ENCODE measurements at regions not wholly inside any gene's neighbourhood (a gene's known extent, or its start where the extent isn't known, plus 50 kb on each side); places are given as distances from the start of the nearest gene placed in this dataset.

GRCh38 chr9:78857373-78858225 lies 560.7 kb downstream of the PSAT1 start:
- Histone ChIP-seq H3K9me3 (ENCODE audit: low read depth) (no peaks in the 10 kb centered on the region), H3K27me3 (replicated peaks; ENCODE audit: insufficient read depth) (no peaks in the 10 kb centered on the region), H3K9ac (no peak overlapping the region), H3K9me2 (ENCODE audit: insufficient read depth) (no peaks in the 10 kb centered on the region), H3F3A (ENCODE audit: insufficient read depth) (peaks cover 12% of the 10 kb centered on the region), H3K4me1 (ENCODE audit: insufficient read depth) (peaks cover 22% of the 10 kb centered on the region), H3K27ac (no peak overlapping the region), H3K79me2 (ENCODE audit: insufficient read depth) (no peaks in the 10 kb centered on the region), H3K4me2 (ENCODE audit: unreplicated experiment) (no peak overlapping the region), H3K4me3 (no peak overlapping the region), H4K20me1 (ENCODE audit: insufficient read depth) (no peaks in the 10 kb centered on the region), H2AFZ (no peak overlapping the region), H3K36me3 (ENCODE audit: low read depth) (no peaks in the 10 kb centered on the region)
- TF ChIP-seq EZH2phosphoT487 (IDR thresholded peaks at IDR 0.05; ENCODE audit: insufficient read depth, low read depth) (no peak), EZH2 (IDR thresholded peaks at IDR 0.05; ENCODE audit: insufficient read depth, poor library complexity, severe bottlenecking) (no peak)
- in situ Hi-C loops (cut with MboI), result no loop called here
- WGBS, 2 experiments (ENCODE audit: low coverage in 1 of 2, low lambda C conversion rate in 2 of 2, missing lambda C conversion rate in 2 of 2), result 85 to 87% methylated on average over 23 of the region's 23 CpGs
- no peak for DNase-seq

- Histone ChIP-seq H3K4me2 (ENCODE audit: unreplicated experiment) (no peak overlapping the region), H4K20me1 (ENCODE audit: insufficient read depth) (no peaks in the 10 kb centered on the region), H3K27ac (no peak overlapping the region), H3K9me3 (ENCODE audit: low read depth) (no peaks in the 10 kb centered on the region), H3K27me3 (replicated peaks; ENCODE audit: insufficient read depth) (no peaks in the 10 kb centered on the region), H3K4me1 (ENCODE audit: insufficient read depth) (peaks cover 22% of the 10 kb centered on the region), H3K9ac (no peak overlapping the region), H2AFZ (no peak overlapping the region), H3K4me3 (no peak overlapping the region), H3K79me2 (ENCODE audit: insufficient read depth) (no peaks in the 10 kb centered on the region), H3K36me3 (ENCODE audit: low read depth) (no peaks in the 10 kb centered on the region), H3F3A (ENCODE audit: insufficient read depth) (peaks cover 12% of the 10 kb centered on the region), H3K9me2 (ENCODE audit: insufficient read depth) (no peaks in the 10 kb centered on the region)
- 58 to 79% methylated on average over 1 of the region's 1 CpG for WGBS, 2 experiments (ENCODE audit: low coverage in 1 of 2, low lambda C conversion rate in 2 of 2, missing lambda C conversion rate in 2 of 2)
- no peak for TF ChIP-seq EZH2phosphoT487 (IDR thresholded peaks at IDR 0.05; ENCODE audit: insufficient read depth, low read depth)
- TF ChIP-seq EZH2 (IDR thresholded peaks at IDR 0.05; ENCODE audit: insufficient read depth, poor library complexity, severe bottlenecking), result no peak
- in situ Hi-C loops (cut with MboI), result no loop called here
- DNase-seq, result no peak
Measured at GRCh38 chr9:78858266-78858665, 561.3 kb downstream of the PSAT1 start.

DNA sequence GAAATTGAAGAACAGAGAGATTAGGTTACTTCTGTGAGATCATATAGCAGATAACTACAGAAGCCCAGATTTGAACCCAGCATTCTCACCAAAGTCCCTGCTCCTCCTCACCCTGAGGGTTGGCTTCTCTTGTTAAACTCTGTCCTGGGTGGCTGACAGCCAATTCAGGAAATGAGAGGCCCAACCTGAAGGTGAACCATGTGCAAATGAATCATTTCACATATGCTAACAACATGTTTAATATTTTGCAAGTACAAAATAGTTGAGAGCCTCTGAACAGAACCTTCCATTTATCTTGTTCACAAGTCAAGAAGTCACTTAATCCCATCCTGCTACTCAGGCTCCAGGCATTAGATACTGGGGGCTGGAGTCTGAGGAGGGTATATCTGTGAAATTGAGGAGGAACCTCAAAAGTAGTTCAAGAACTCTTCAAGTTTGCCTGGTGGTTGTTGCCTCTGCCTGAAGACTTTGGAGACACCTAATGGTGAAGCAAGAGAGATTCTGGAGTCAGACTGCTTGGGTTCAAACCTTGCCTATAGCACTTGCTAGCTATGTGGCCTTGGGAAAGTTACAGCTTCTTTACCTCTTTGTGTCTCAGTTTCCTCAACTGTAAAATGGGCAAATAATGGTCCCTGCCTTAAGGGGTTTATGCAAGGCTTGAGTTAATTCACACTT lies 564.0 kb downstream of the PSAT1 start:
- Histone ChIP-seq H3K27me3 (replicated peaks; ENCODE audit: insufficient read depth) (no peaks in the 10 kb centered on the region), H2AFZ (no peak overlapping the region), H3K4me3 (no peak overlapping the region), H3K36me3 (ENCODE audit: low read depth) (no peaks in the 10 kb centered on the region), H4K20me1 (ENCODE audit: insufficient read depth) (no peaks in the 10 kb centered on the region), H3K4me2 (ENCODE audit: unreplicated experiment) (peak overlapping the region; percentile 8), H3K4me1 (ENCODE audit: insufficient read depth) (peaks cover 27% of the 10 kb centered on the region), H3K79me2 (ENCODE audit: insufficient read depth) (no peaks in the 10 kb centered on the region), H3F3A (ENCODE audit: insufficient read depth) (peaks cover 22% of the 10 kb centered on the region), H3K9me2 (ENCODE audit: insufficient read depth) (no peaks in the 10 kb centered on the region), H3K9ac (no peak overlapping the region), H3K27ac (peak overlapping the region; percentile 10; the same call in 1 of the 2 replicates), H3K9me3 (ENCODE audit: low read depth) (no peaks in the 10 kb centered on the region)
- DNase-seq, result peak; percentile 75
- TF ChIP-seq EZH2phosphoT487 (IDR thresholded peaks at IDR 0.05; ENCODE audit: insufficient read depth, low read depth) (no peak), EZH2 (IDR thresholded peaks at IDR 0.05; ENCODE audit: insufficient read depth, poor library complexity, severe bottlenecking) (no peak)
- in situ Hi-C loops (cut with MboI), result no loop called here

GRCh38 chr9:78863531-78863930 lies 566.6 kb downstream of the PSAT1 start:
- H3F3A ChIP-seq (ENCODE audit: insufficient read depth), result peaks cover 35% of the 10 kb centered on the region
- no peaks in the 10 kb centered on the region for H3K79me2 ChIP-seq (ENCODE audit: insufficient read depth)
- H3K9me3 ChIP-seq (ENCODE audit: low read depth), result no peaks in the 10 kb centered on the region
- H3K27ac ChIP-seq, result no peak overlapping the region
- H3K4me2 ChIP-seq (ENCODE audit: unreplicated experiment), result no peak overlapping the region
- H3K4me3 ChIP-seq, result no peak overlapping the region
- H3K9me2 ChIP-seq (ENCODE audit: insufficient read depth), result no peaks in the 10 kb centered on the region
- H4K20me1 ChIP-seq (ENCODE audit: insufficient read depth), result no peaks in the 10 kb centered on the region
- no peak for DNase-seq
- in situ Hi-C loops (cut with MboI), result no loop called here
- peaks cover 35% of the 10 kb centered on the region for H3K4me1 ChIP-seq (ENCODE audit: insufficient read depth)
- no peaks in the 10 kb centered on the region for H3K36me3 ChIP-seq (ENCODE audit: low read depth)
- TF ChIP-seq EZH2phosphoT487 (IDR thresholded peaks at IDR 0.05; ENCODE audit: insufficient read depth, low read depth), result no peak
- TF ChIP-seq EZH2 (IDR thresholded peaks at IDR 0.05; ENCODE audit: insufficient read depth, poor library complexity, severe bottlenecking), result no peak
- H3K9ac ChIP-seq, result no peak overlapping the region
- H2AFZ ChIP-seq, result no peak overlapping the region
- H3K27me3 ChIP-seq (replicated peaks; ENCODE audit: insufficient read depth), result no peaks in the 10 kb centered on the region
- WGBS, 2 experiments (ENCODE audit: low coverage in 1 of 2, low lambda C conversion rate in 2 of 2, missing lambda C conversion rate in 2 of 2), result 71 to 72% methylated on average over 4 of the region's 4 CpGs

Data from GM23248 (cell line).